ENCODE measurements at regions not wholly inside any gene's neighbourhood (a gene's known extent, or its start where the extent isn't known, plus 50 kb on each side); places are given as distances from the start of the nearest gene placed in this dataset.

- TF ChIP-seq CTCF (IDR thresholded peaks at IDR 0.05; ENCODE audit: low read depth, low read length, missing control alignments) = no peak
- DNase-seq (ENCODE audit: low read depth) = no peak
- no peak overlapping the region for H3K4me3 ChIP-seq (ENCODE audit: low read depth, low read length)
Observed at GRCh38 chr3:110375751-110376518, 695.7 kb upstream of the NECTIN3 start.

GRCh38 chr3:110378481-110378880, 693.1 kb upstream of the NECTIN3 start:
- H3K4me3 ChIP-seq (ENCODE audit: low read depth, low read length) = no peak overlapping the region
- TF ChIP-seq CTCF (IDR thresholded peaks at IDR 0.05; ENCODE audit: low read depth, low read length, missing control alignments) = no peak

GRCh38 chr3:110381992-110382391, 689.6 kb upstream of the NECTIN3 start:
- TF ChIP-seq CTCF (IDR thresholded peaks at IDR 0.05; ENCODE audit: low read depth, low read length, missing control alignments) = no peak
- no peak for DNase-seq (ENCODE audit: low read depth)
- no peak overlapping the region for H3K4me3 ChIP-seq (ENCODE audit: low read depth, low read length)

More at GRCh38 chr3:110378481-110378880, 693.1 kb upstream of the NECTIN3 start:
- DNase-seq (ENCODE audit: low read depth) = no peak

GRCh38 chr3:110383356-110383755, 688.3 kb upstream of the NECTIN3 start:
- no peak overlapping the region for H3K4me3 ChIP-seq (ENCODE audit: low read depth, low read length)
- DNase-seq (ENCODE audit: low read depth) = no peak
- no peak for TF ChIP-seq CTCF (IDR thresholded peaks at IDR 0.05; ENCODE audit: low read depth, low read length, missing control alignments)

GRCh38 chr3:110384601-110385000, 687.0 kb upstream of the NECTIN3 start:
- TF ChIP-seq CTCF (IDR thresholded peaks at IDR 0.05; ENCODE audit: low read depth, low read length, missing control alignments) = no peak
- no peak overlapping the region for H3K4me3 ChIP-seq (ENCODE audit: low read depth, low read length)
- DNase-seq (ENCODE audit: low read depth) = no peak

- no peak for TF ChIP-seq CTCF (IDR thresholded peaks at IDR 0.05; ENCODE audit: low read depth, low read length, missing control alignments)
- no peak for DNase-seq (ENCODE audit: low read depth)
- H3K4me3 ChIP-seq (ENCODE audit: low read depth, low read length) = no peak overlapping the region
Observed at GRCh38 chr3:110389005-110389404, 682.6 kb upstream of the NECTIN3 start.

- DNase-seq (ENCODE audit: low read depth) = no peak
- no peak overlapping the region for H3K4me3 ChIP-seq (ENCODE audit: low read depth, low read length)
- no peak for TF ChIP-seq CTCF (IDR thresholded peaks at IDR 0.05; ENCODE audit: low read depth, low read length, missing control alignments)
Observed at GRCh38 chr3:110390372-110390771, 681.2 kb upstream of the NECTIN3 start.

All from GM12864 (cell line).